B cell (primary cell): ENCODE measurements at regions not wholly inside any gene's neighbourhood (a gene's known extent, or its start where the extent isn't known, plus 50 kb on each side); places are given as distances from the start of the nearest gene placed in this dataset.

ENCODE experiments used
- ATAC-seq: fragments of 200-7000 bp; cut with Tn5 transposase; one replicate; pipeline ENCODE4 v1.10.0; 2021; ENCODE audit warnings: low read depth, mild to moderate bottlenecking, moderate number of reproducible peaks, moderate library complexity
- CTCF ChIA-PET: fragments of 350-600 bp; sonication (Branson Sonifier 250); formaldehyde crosslinking; loops from one replicate; lab custom pipeline; 2021; ENCODE audit warnings: antibody characterized with exemption, inconsistent platforms; lab: Charles Lee
- POLR2A ChIA-PET: fragments of 350-600 bp; sonication (Branson Sonifier 250); formaldehyde crosslinking; loops from one replicate; lab custom pipeline; 2021; ENCODE audit warnings: antibody characterized with exemption; lab: Charles Lee
- DNase-seq: peaks from one replicate; pipeline ENCODE4 v3.0.0; 2013
- H2AFZ ChIP-seq: 2 replicates; pipeline ENCODE4 v1.6.1; 2012; ENCODE audit warnings: mild to moderate bottlenecking, low read depth, low read length; ENCODE audit not compliant: insufficient read depth, poor library complexity, severe bottlenecking
- H3K27ac ChIP-seq, 2 donors: 1 replicate in 1 of 2; 2 replicates in 1 of 2; pipeline ENCODE4 v1.5.1; 2012 to 2013; ENCODE audit warnings: low read length in 2 of 2, mild to moderate bottlenecking in 2 of 2, moderate library complexity in 1 of 2
- H3K27me3 ChIP-seq, 4 experiments: fragments of 200-600 bp in 1 of 4; sonication (generic) in 1 of 4; replicated peaks in 1 of 4; 1 replicate in 2 of 4; 2 replicates in 2 of 4; pipeline versions ENCODE4 v1.6.1 to v1.7.0; 2013 to 2016; ENCODE audit warnings: low read length in 3 of 4, mild to moderate bottlenecking in 2 of 4, mixed read lengths in 1 of 4, moderate library complexity in 1 of 4; ENCODE audit not compliant: insufficient read depth in 4 of 4, control insufficient read depth in 3 of 4; ENCODE audit errors: control extremely low read depth in 1 of 4
- H3K36me3 ChIP-seq, 2 experiments: replicated peaks in 1 of 2; 1 replicate in 1 of 2; 2 replicates in 1 of 2; pipeline versions ENCODE4 v1.6.1 to v1.7.1; 2013; ENCODE audit warnings: low read length in 1 of 2; ENCODE audit not compliant: insufficient read depth in 2 of 2, control insufficient read depth in 1 of 2; ENCODE audit errors: control extremely low read depth in 1 of 2, extremely low read depth in 1 of 2
- H3K4me1 ChIP-seq, 2 donors: fragments of 200-600 bp in 1 of 2; sonication (generic) in 1 of 2; 1 replicate in 1 of 2; 2 replicates in 1 of 2; pipeline versions ENCODE4 v1.5.1 to v1.6.1; 2013 to 2017; ENCODE audit warnings: low read length in 2 of 2; ENCODE audit not compliant: control insufficient read depth in 2 of 2, insufficient read depth in 2 of 2
- H3K4me2 ChIP-seq: replicated peaks from 2 replicates; pipeline ENCODE3; 2012; ENCODE audit warnings: mild to moderate bottlenecking, low read depth, low read length; ENCODE audit not compliant: poor library complexity, severe bottlenecking
- H3K4me3 ChIP-seq, 5 experiments: fragments of 200-600 bp in 1 of 5; sonication (generic) in 1 of 5; 1 replicate in 3 of 5; 2 replicates in 2 of 5; pipeline versions ENCODE4 v1.5.1 to v1.7.0; 2011 to 2016; ENCODE audit warnings: low read length in 4 of 5, mild to moderate bottlenecking in 4 of 5, low read depth in 2 of 5, control low read depth in 1 of 5, moderate library complexity in 1 of 5; ENCODE audit not compliant: insufficient read depth in 1 of 5; ENCODE audit errors: control extremely low read depth in 1 of 5, extremely low read depth in 1 of 5
- H3K79me2 ChIP-seq: fragments of 200-600 bp; sonication (generic); one replicate; pipeline ENCODE4 v1.6.0; 2016; ENCODE audit warnings: low read length; ENCODE audit not compliant: control insufficient read depth, insufficient read depth
- H3K9ac ChIP-seq: fragments of 200-600 bp; sonication (generic); 2 replicates; pipeline ENCODE4 v1.6.1; 2017; ENCODE audit warnings: mild to moderate bottlenecking, low read length, moderate library complexity
- H3K9me3 ChIP-seq, 3 donors: one replicate each; pipeline versions ENCODE4 v1.6.1 to v1.7.1; 2013; ENCODE audit warnings: low read length in 2 of 3; ENCODE audit not compliant: control insufficient read depth in 2 of 3, insufficient read depth in 1 of 3; ENCODE audit errors: control extremely low read depth in 1 of 3
- H4K20me1 ChIP-seq: 2 replicates; pipeline ENCODE4 v1.6.0; 2012; ENCODE audit warnings: mild to moderate bottlenecking, low read length; ENCODE audit not compliant: insufficient read depth, control insufficient read depth, poor library complexity, severe bottlenecking
- H3K27ac Mint-ChIP-seq: one replicate; pipeline ENCODE4 v1.8.0; 2021; ENCODE audit warnings: mixed read lengths
- H3K27me3 Mint-ChIP-seq: one replicate; pipeline ENCODE4 v1.8.0; 2021; ENCODE audit warnings: mixed read lengths
- H3K4me1 Mint-ChIP-seq: one replicate; pipeline ENCODE4 v1.8.0; 2021; ENCODE audit warnings: mixed read lengths
- H3K4me3 Mint-ChIP-seq: one replicate; pipeline ENCODE4 v1.8.0; 2021; ENCODE audit warnings: mixed read lengths
- H3K9me3 Mint-ChIP-seq: one replicate; pipeline ENCODE4 v1.8.0; 2022; ENCODE audit warnings: mixed read lengths; ENCODE audit not compliant: insufficient read depth
- EZH2 ChIP-seq: IDR thresholded peaks from 2 replicates; pipeline ENCODE4 v1.6.1; 2012; ENCODE audit warnings: borderline replicate concordance, low read depth, mild to moderate bottlenecking, moderate library complexity, low read length; ENCODE audit not compliant: insufficient read depth, poor library complexity, severe bottlenecking
- WGBS: methylation state at CpG from one replicate; pipeline ENCODE4 v1.1.5; 2013; ENCODE audit warnings: missing lambda C conversion rate; ENCODE audit not compliant: insufficient coverage; 5-methylcytosine and 5-hydroxymethylcytosine counted together
- intact Hi-C: fragments of 100-400 bp; cut with micrococcal nuclease; formaldehyde crosslinking; loops from one replicate; pipeline ENCODE4 v1.10.0; 2022
- TF ChIP-seq, protein P1 (sequence below): fragments of 200-600 bp; IDR thresholded peaks from one replicate; pipeline ENCODE4 v1.8.0; 2022; ENCODE audit warnings: antibody characterized with exemption, mild to moderate bottlenecking

DNA sequence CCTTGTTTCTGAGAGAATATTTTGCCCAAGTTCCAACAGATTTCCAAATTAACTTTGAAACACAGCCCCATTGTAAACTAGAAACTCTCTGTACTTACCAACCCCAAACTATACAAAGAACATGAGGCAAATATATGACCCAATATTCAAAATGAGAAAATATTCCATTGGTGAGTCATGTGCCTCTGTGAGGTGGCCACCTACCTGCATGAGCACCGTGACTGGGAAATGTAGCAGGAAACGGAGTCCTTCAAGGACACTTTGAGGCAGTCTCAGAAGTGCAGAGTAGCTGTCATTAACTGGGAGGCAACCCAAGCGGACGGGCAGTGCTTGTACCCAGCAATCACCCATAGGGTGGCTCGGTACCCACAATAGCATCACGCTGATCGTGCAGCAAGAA is 335.5 kb upstream of the NOX3 start:
- peaks cover 0 to 8% (median 0%) of the 10 kb centered on the region in 3 donors for H3K9me3 ChIP-seq
- CTCF ChIA-PET: no interaction called here
- no peak overlapping the region for H3K4me3 Mint-ChIP-seq
- POLR2A ChIA-PET: no interaction called here
- no peaks in the 10 kb centered on the region for H3K79me2 ChIP-seq
- H3K4me2 ChIP-seq: no peak overlapping the region
- H3K9ac ChIP-seq: no peak overlapping the region
- H3K4me3 ChIP-seq: no peak overlapping the region
- intact Hi-C loops: no loop called here
- H2AFZ ChIP-seq: no peak overlapping the region
- DNase-seq: no peak
- H3K4me1 ChIP-seq: no peaks in the 10 kb centered on the region
- ATAC-seq: no peak
- H3K9me3 Mint-ChIP-seq: peaks cover 3% of the 10 kb centered on the region
- TF ChIP-seq, protein P1, sequence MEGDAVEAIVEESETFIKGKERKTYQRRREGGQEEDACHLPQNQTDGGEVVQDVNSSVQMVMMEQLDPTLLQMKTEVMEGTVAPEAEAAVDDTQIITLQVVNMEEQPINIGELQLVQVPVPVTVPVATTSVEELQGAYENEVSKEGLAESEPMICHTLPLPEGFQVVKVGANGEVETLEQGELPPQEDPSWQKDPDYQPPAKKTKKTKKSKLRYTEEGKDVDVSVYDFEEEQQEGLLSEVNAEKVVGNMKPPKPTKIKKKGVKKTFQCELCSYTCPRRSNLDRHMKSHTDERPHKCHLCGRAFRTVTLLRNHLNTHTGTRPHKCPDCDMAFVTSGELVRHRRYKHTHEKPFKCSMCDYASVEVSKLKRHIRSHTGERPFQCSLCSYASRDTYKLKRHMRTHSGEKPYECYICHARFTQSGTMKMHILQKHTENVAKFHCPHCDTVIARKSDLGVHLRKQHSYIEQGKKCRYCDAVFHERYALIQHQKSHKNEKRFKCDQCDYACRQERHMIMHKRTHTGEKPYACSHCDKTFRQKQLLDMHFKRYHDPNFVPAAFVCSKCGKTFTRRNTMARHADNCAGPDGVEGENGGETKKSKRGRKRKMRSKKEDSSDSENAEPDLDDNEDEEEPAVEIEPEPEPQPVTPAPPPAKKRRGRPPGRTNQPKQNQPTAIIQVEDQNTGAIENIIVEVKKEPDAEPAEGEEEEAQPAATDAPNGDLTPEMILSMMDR: no peak
- no peak for TF ChIP-seq EZH2
- no peaks in the 10 kb centered on the region for H4K20me1 ChIP-seq
- H3K4me1 Mint-ChIP-seq: no peaks in the 10 kb centered on the region
- H3K36me3 ChIP-seq: no peaks in the 10 kb centered on the region
- 92% methylated on average over 4 of the region's 7 CpGs for WGBS
- peaks cover 5% of the 10 kb centered on the region for H3K27me3 Mint-ChIP-seq
- H3K27me3 ChIP-seq: no peaks in the 10 kb centered on the region
- H3K27ac ChIP-seq: no peak overlapping the region
- no peak overlapping the region for H3K27ac Mint-ChIP-seq

DNA sequence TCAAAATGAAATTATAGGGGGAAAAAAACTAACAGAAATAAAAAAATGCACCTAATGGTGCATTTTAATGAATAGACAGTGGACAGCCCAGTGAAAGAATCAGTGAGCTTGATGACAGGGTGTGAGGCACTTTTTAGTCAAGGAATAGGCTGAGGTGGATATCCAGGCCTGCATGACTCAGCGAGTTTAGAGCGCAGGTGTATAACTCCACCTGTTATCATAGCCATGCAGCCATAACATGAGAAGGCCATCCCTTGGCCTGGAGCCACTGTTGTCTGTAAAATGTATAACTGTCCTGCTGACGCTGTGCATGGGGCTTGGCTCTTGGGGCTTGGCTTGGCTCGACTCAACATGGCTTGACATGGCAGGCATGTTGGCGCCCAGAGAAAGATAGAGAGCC is 331.5 kb upstream of the NOX3 start:
- no peaks in the 10 kb centered on the region for H3K4me1 ChIP-seq
- Mint-ChIP-seq H3K27ac (no peak overlapping the region), H3K4me3 (no peak overlapping the region), H3K27me3 (no peaks in the 10 kb centered on the region), H3K4me1 (no peaks in the 10 kb centered on the region), H3K9me3 (no peaks in the 10 kb centered on the region)
- no peak overlapping the region for H2AFZ ChIP-seq
- TF ChIP-seq EZH2: no peak
- TF ChIP-seq, protein P1: no peak
- CTCF ChIA-PET: interaction anchor here (1.2 kb wide), 1 partner anchor 11 kb away, joined by 3 read pairs; no protein-coding TSS in a partner anchor
- no peaks in the 10 kb centered on the region for H3K27me3 ChIP-seq
- no peak overlapping the region for H3K9ac ChIP-seq
- POLR2A ChIA-PET: no interaction called here
- peaks cover 0 to 8% (median 0%) of the 10 kb centered on the region in 3 donors for H3K9me3 ChIP-seq
- no peaks in the 10 kb centered on the region for H3K79me2 ChIP-seq
- WGBS: 92% methylated on average over 3 of the region's 5 CpGs
- no peaks in the 10 kb centered on the region for H4K20me1 ChIP-seq
- H3K27ac ChIP-seq: no peak overlapping the region
- H3K4me2 ChIP-seq: no peak overlapping the region
- no peak overlapping the region for H3K4me3 ChIP-seq
- no peak for ATAC-seq
- no peaks in the 10 kb centered on the region for H3K36me3 ChIP-seq
- intact Hi-C loops: no loop called here
- no peak for DNase-seq
